ENCODE measurements at regions not wholly inside any gene's neighbourhood (a gene's known extent, or its start where the extent isn't known, plus 50 kb on each side); places are given as distances from the start of the nearest gene placed in this dataset.

GRCh38 chr12:73947326-73948026 lies 590.2 kb upstream of the ATXN7L3B start:
- H3K4me3 Mint-ChIP-seq: no peak overlapping the region
- DNase-seq (ENCODE audit: low spot score): no peak

More at GRCh38 chr12:73947326-73948026, 590.2 kb upstream of the ATXN7L3B start:
- Histone ChIP-seq H3K79me2 (replicated peaks; ENCODE audit: insufficient read depth) (no peaks in the 10 kb centered on the region), H3K27ac (ENCODE audit: low read depth) (no peak overlapping the region), H3K9me2 (ENCODE audit: insufficient read depth) (no peaks in the 10 kb centered on the region), H3K4me2 (no peak overlapping the region), H3F3A (replicated peaks; ENCODE audit: low read depth) (no peaks in the 10 kb centered on the region), H3K27me3 (ENCODE audit: insufficient read depth) (no peaks in the 10 kb centered on the region), H4K20me1 (replicated peaks; ENCODE audit: insufficient read depth) (no peaks in the 10 kb centered on the region), H3K36me3 (ENCODE audit: insufficient read depth) (no peaks in the 10 kb centered on the region), H3K4me1 (ENCODE audit: insufficient read depth) (no peaks in the 10 kb centered on the region), H2AFZ (peak overlapping the region; percentile 11; the same call in 1 of the 2 replicates), H3K4me3 (no peak overlapping the region)
- no peaks in the 10 kb centered on the region for H3K27me3 Mint-ChIP-seq (ENCODE audit: insufficient read depth, low read depth, poor library complexity)
- no peaks in the 10 kb centered on the region for H3K9me3 Mint-ChIP-seq
- no peak for TF ChIP-seq EZH2phosphoT487 (IDR thresholded peaks at IDR 0.05; ENCODE audit: unreplicated experiment)
- no peak for TF ChIP-seq POLR2AphosphoS5 (IDR thresholded peaks at IDR 0.05; ENCODE audit: low read depth)
- TF ChIP-seq JUNB (IDR thresholded peaks at IDR 0.05; ENCODE audit: unreplicated experiment): no peak
- no peak for TF ChIP-seq NANOG (IDR thresholded peaks at IDR 0.05; ENCODE audit: borderline replicate concordance)
- TF ChIP-seq ZNF331 (CRISPR knock-in tag; IDR thresholded peaks at IDR 0.05; ENCODE audit: low read depth): no peak
- no peak for TF ChIP-seq ETS1 (IDR thresholded peaks at IDR 0.05)
- TF ChIP-seq ZNF114 (CRISPR knock-in tag; IDR thresholded peaks at IDR 0.05): no peak
- TF ChIP-seq EZH2 (IDR thresholded peaks at IDR 0.05; ENCODE audit: low read depth, unreplicated experiment): no peak
- TF ChIP-seq CTCF (conservative IDR thresholded peaks at IDR 0.05; ENCODE audit: low read depth in 2 of 2): no peak
- no peak for TF ChIP-seq REST (IDR thresholded peaks at IDR 0.05; ENCODE audit: unreplicated experiment)
- TF ChIP-seq STAT1 (IDR thresholded peaks at IDR 0.05; ENCODE audit: unreplicated experiment): no peak
- TF ChIP-seq ZNF462 (CRISPR knock-in tag; IDR thresholded peaks at IDR 0.05): no peak
- TF ChIP-seq CREB1 (CRISPR knock-in tag; IDR thresholded peaks at IDR 0.05; ENCODE audit: low read depth): no peak
- peaks cover 20% of the 10 kb centered on the region for H3K4me1 Mint-ChIP-seq
- ATAC-seq: no peak
- H3K27ac Mint-ChIP-seq: no peak overlapping the region
- H3K36me3 Mint-ChIP-seq (ENCODE audit: low read depth): no peaks in the 10 kb centered on the region

Measured in GM23338 (cell line).